D341Med (cell line): ENCODE measurements at regions not wholly inside any gene's neighbourhood (a gene's known extent, or its start where the extent isn't known, plus 50 kb on each side); places are given as distances from the start of the nearest gene placed in this dataset.
"Not testable (repeated sequence)": the region's sequence is repeated elsewhere in the genome, so short reads cannot be mapped to it uniquely, and the experiment has no call there.

ENCODE experiments used
- DNase-seq: peaks from one replicate; pipeline ENCODE4 v3.0.0; 2012; ENCODE audit warnings: low spot score

GRCh38 chr6:11847515-11848345 is 69.1 kb upstream of the ADTRP start:
- no peak for DNase-seq

- DNase-seq: not testable (repeated sequence)
These were observed 68.5 kb upstream of the ADTRP start for GRCh38 chr6:11847068-11847467.

- DNase-seq: no peak
These were observed 67.3 kb upstream of the ADTRP start for GRCh38 chr6:11845664-11846577.

- not testable (repeated sequence) for DNase-seq
These were observed 64.2 kb upstream of the ADTRP start for GRCh38 chr6:11842795-11843194.

GRCh38 chr6:11835065-11835464 is 56.5 kb upstream of the ADTRP start:
- DNase-seq: no peak

- DNase-seq: no peak
These were observed 55.3 kb upstream of the ADTRP start for GRCh38 chr6:11833626-11834592.

- no peak for DNase-seq
These were observed 53.0 kb upstream of the ADTRP start for GRCh38 chr6:11831653-11832052.

- DNase-seq: no peak
These were observed 51.9 kb upstream of the ADTRP start for GRCh38 chr6:11830520-11830919.

- no peak for DNase-seq
These were observed 51.5 kb upstream of the ADTRP start for GRCh38 chr6:11830105-11830504.

GRCh38 chr6:11828262-11828870 is 49.8 kb upstream of the ADTRP start:
- DNase-seq: no peak
